GM21515 (cell line): ENCODE measurements at regions not wholly inside any gene's neighbourhood (a gene's known extent, or its start where the extent isn't known, plus 50 kb on each side); places are given as distances from the start of the nearest gene placed in this dataset.
"Not testable (repeated sequence)": the region's sequence is repeated elsewhere in the genome, so short reads cannot be mapped to it uniquely, and the experiment has no call there.

Experiments
- ATAC-seq: cut with Tn5 transposase; IDR thresholded peaks from one replicate; pipeline ENCODE4 v1.9.1; 2021; ENCODE audit not compliant: unreplicated experiment

- ATAC-seq: no peak
Measured at GRCh38 chr2:144825331-144826020, 305.6 kb upstream of the ZEB2 start.

GRCh38 chr2:144824306-144825080 lies 304.6 kb upstream of the ZEB2 start:
- ATAC-seq: no peak

GRCh38 chr2:144822966-144823365 lies 303.0 kb upstream of the ZEB2 start:
- ATAC-seq: no peak

- ATAC-seq: no peak
Measured at GRCh38 chr2:144812288-144812687, 292.4 kb upstream of the ZEB2 start.

- ATAC-seq: no peak
Measured at GRCh38 chr2:144801766-144802165, 281.8 kb upstream of the ZEB2 start.

- no peak for ATAC-seq
Measured at GRCh38 chr2:144801325-144801724, 281.4 kb upstream of the ZEB2 start.

- no peak for ATAC-seq
Measured at GRCh38 chr2:144798989-144799388, 279.1 kb upstream of the ZEB2 start.

GRCh38 chr2:144798034-144798433 lies 278.1 kb upstream of the ZEB2 start:
- ATAC-seq: no peak

- no peak for ATAC-seq
Measured at GRCh38 chr2:144796936-144797335, 277.0 kb upstream of the ZEB2 start.

GRCh38 chr2:144796164-144796563 lies 276.2 kb upstream of the ZEB2 start:
- no peak for ATAC-seq

GRCh38 chr2:144785253-144785652 lies 265.3 kb upstream of the ZEB2 start:
- ATAC-seq: no peak

- no peak for ATAC-seq
Measured at GRCh38 chr2:144780983-144781382, 261.1 kb upstream of the ZEB2 start.

- ATAC-seq: no peak
Measured at GRCh38 chr2:144776766-144777165, 256.8 kb upstream of the ZEB2 start.

- ATAC-seq: no peak
Measured at GRCh38 chr2:144774809-144775208, 254.9 kb upstream of the ZEB2 start.

GRCh38 chr2:144771348-144771747 lies 251.4 kb upstream of the ZEB2 start:
- no peak for ATAC-seq

GRCh38 chr2:144770616-144771230 lies 250.8 kb upstream of the ZEB2 start:
- ATAC-seq: no peak

- not testable (repeated sequence) for ATAC-seq
Measured at GRCh38 chr2:144760939-144761338, 241.0 kb upstream of the ZEB2 start.

- no peak for ATAC-seq
Measured at GRCh38 chr2:144759746-144760145, 239.8 kb upstream of the ZEB2 start.

- not testable (repeated sequence) for ATAC-seq
Measured at GRCh38 chr2:144758196-144758595, 238.3 kb upstream of the ZEB2 start.

GRCh38 chr2:144753416-144753815 lies 233.5 kb upstream of the ZEB2 start:
- no peak for ATAC-seq

GRCh38 chr2:144751142-144751905 lies 231.4 kb upstream of the ZEB2 start:
- ATAC-seq: no peak
